WTC11 (cell line): ENCODE measurements at regions not wholly inside any gene's neighbourhood (a gene's known extent, or its start where the extent isn't known, plus 50 kb on each side); places are given as distances from the start of the nearest gene placed in this dataset.

Source experiments
- ATF1 ChIP-seq: sonication (generic); formaldehyde crosslinking; IDR thresholded peaks from 2 replicates; pipeline ENCODE4 v1.8.1; 2023; ENCODE audit warnings: mild to moderate bottlenecking, moderate library complexity, missing genetic modification reagents
- CREB1 ChIP-seq: sonication (generic); formaldehyde crosslinking; IDR thresholded peaks from 2 replicates; pipeline ENCODE4 v1.8.0; 2023; ENCODE audit warnings: mild to moderate bottlenecking, missing genetic modification reagents
- JUN ChIP-seq: sonication (generic); formaldehyde crosslinking; IDR thresholded peaks from 2 replicates; pipeline ENCODE4 v1.8.0; 2023; ENCODE audit warnings: mild to moderate bottlenecking, missing genetic modification reagents
- NFYB ChIP-seq: sonication (generic); formaldehyde crosslinking; conservative IDR thresholded peaks from 2 replicates; pipeline ENCODE4 v1.8.0; 2022; ENCODE audit warnings: low read depth, missing genetic modification reagents
- SP1 ChIP-seq: sonication (generic); formaldehyde crosslinking; conservative IDR thresholded peaks from 2 replicates; pipeline ENCODE4 v1.8.1; 2022; ENCODE audit warnings: missing genetic modification reagents
- TF ChIP-seq, protein P1 (sequence below): fragments of 200-600 bp; IDR thresholded peaks from 2 replicates; pipeline ENCODE4 v1.8.0; 2022; ENCODE audit warnings: antibody characterized with exemption
- TF ChIP-seq, protein P2 (sequence below): sonication (generic); formaldehyde crosslinking; IDR thresholded peaks from 2 replicates; pipeline ENCODE4 v1.8.0; 2022; ENCODE audit warnings: mild to moderate bottlenecking, missing genetic modification reagents
- TF ChIP-seq, protein P3 (sequence below): sonication (generic); formaldehyde crosslinking; IDR thresholded peaks from 2 replicates; pipeline ENCODE4 v1.8.1; 2022; ENCODE audit warnings: mild to moderate bottlenecking, missing genetic modification reagents, moderate library complexity, borderline replicate concordance

DNA sequence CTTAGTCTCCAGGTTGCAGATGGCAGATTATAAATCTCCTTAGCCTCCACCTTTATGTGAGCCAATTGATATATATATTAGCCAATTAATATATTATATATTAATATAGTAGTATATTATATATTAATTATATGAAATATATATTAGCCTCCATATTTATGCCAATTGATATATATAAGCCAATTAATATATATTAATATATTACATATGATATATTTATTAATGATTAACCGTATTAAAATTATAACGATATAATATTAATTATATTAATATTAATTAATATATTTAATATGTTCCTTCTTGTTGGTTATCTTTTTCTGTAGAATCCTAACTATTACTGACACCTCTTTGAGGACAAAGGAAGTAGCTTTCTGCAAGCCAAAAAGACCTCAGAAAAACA lies 972.5 kb downstream of the GBE1 start:
- TF ChIP-seq JUN, result no peak
- TF ChIP-seq, protein P1, sequence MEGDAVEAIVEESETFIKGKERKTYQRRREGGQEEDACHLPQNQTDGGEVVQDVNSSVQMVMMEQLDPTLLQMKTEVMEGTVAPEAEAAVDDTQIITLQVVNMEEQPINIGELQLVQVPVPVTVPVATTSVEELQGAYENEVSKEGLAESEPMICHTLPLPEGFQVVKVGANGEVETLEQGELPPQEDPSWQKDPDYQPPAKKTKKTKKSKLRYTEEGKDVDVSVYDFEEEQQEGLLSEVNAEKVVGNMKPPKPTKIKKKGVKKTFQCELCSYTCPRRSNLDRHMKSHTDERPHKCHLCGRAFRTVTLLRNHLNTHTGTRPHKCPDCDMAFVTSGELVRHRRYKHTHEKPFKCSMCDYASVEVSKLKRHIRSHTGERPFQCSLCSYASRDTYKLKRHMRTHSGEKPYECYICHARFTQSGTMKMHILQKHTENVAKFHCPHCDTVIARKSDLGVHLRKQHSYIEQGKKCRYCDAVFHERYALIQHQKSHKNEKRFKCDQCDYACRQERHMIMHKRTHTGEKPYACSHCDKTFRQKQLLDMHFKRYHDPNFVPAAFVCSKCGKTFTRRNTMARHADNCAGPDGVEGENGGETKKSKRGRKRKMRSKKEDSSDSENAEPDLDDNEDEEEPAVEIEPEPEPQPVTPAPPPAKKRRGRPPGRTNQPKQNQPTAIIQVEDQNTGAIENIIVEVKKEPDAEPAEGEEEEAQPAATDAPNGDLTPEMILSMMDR, result no peak
- no peak for TF ChIP-seq NFYB (CRISPR knock-in tag)
- TF ChIP-seq, protein P2, sequence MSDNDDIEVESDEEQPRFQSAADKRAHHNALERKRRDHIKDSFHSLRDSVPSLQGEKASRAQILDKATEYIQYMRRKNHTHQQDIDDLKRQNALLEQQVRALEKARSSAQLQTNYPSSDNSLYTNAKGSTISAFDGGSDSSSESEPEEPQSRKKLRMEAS (CRISPR knock-in tag), result no peak
- TF ChIP-seq, protein P3, sequence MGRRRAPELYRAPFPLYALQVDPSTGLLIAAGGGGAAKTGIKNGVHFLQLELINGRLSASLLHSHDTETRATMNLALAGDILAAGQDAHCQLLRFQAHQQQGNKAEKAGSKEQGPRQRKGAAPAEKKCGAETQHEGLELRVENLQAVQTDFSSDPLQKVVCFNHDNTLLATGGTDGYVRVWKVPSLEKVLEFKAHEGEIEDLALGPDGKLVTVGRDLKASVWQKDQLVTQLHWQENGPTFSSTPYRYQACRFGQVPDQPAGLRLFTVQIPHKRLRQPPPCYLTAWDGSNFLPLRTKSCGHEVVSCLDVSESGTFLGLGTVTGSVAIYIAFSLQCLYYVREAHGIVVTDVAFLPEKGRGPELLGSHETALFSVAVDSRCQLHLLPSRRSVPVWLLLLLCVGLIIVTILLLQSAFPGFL (CRISPR knock-in tag), result no peak
- TF ChIP-seq ATF1 (CRISPR knock-in tag), result no peak
- TF ChIP-seq SP1 (CRISPR knock-in tag), result no peak
- TF ChIP-seq CREB1 (CRISPR knock-in tag), result no peak
